Tibial nerve (tissue), 3 donors: ENCODE measurements at regions not wholly inside any gene's neighbourhood (a gene's known extent, or its start where the extent isn't known, plus 50 kb on each side); places are given as distances from the start of the nearest gene placed in this dataset.

Source experiments
- CTCF ChIP-seq, 5 experiments: fragments of 200-600 bp in 3 of 5; fragments of 450-650 bp in 2 of 5; sonication (generic) in 3 of 5; IDR thresholded peaks; one replicate each; pipeline ENCODE4 v1.5.1; 2016 to 2019; ENCODE audit warnings: antibody characterized with exemption in 5 of 5, mild to moderate bottlenecking in 3 of 5, moderate library complexity in 2 of 5
- POLR2A ChIP-seq, 2 donors: fragments of 450-650 bp; IDR thresholded peaks; one replicate each; pipeline ENCODE4 v1.6.1; 2017; ENCODE audit warnings: antibody characterized with exemption in 2 of 2, mild to moderate bottlenecking in 2 of 2, moderate library complexity in 2 of 2

- TF ChIP-seq CTCF (IDR thresholded peaks at IDR 0.05), result no peak
- TF ChIP-seq POLR2A (IDR thresholded peaks at IDR 0.05), result no peak
Measured at GRCh38 chr4:4641254-4641653, 99.4 kb upstream of the STX18 start.
